ENCODE measurements at regions not wholly inside any gene's neighbourhood (a gene's known extent, or its start where the extent isn't known, plus 50 kb on each side); places are given as distances from the start of the nearest gene placed in this dataset.

GRCh38 chr13:65882810-65883209 lies 1347.3 kb downstream of the PCDH9 start:
- no peak for DNase-seq

GRCh38 chr13:65881561-65882155 lies 1348.5 kb downstream of the PCDH9 start:
- DNase-seq: no peak

- DNase-seq: no peak
Measured at GRCh38 chr13:65875031-65875430, 1355.1 kb downstream of the PCDH9 start.

- no peak for DNase-seq
Measured at GRCh38 chr13:65872448-65872847, 1357.7 kb downstream of the PCDH9 start.

GRCh38 chr13:65868884-65869283 lies 1361.3 kb downstream of the PCDH9 start:
- no peak for DNase-seq

- DNase-seq: peak in 1 of 2 donors; percentile 59
Measured at GRCh38 chr13:65868099-65868498, 1362.0 kb downstream of the PCDH9 start.

- no peak for DNase-seq
Measured at GRCh38 chr13:65866138-65866537, 1364.0 kb downstream of the PCDH9 start.

- no peak for DNase-seq
Measured at GRCh38 chr13:65865206-65865605, 1364.9 kb downstream of the PCDH9 start.

GRCh38 chr13:65864039-65864438 lies 1366.1 kb downstream of the PCDH9 start:
- DNase-seq: no peak

- DNase-seq: no peak
Measured at GRCh38 chr13:65860306-65860705, 1369.8 kb downstream of the PCDH9 start.

- DNase-seq: no peak
Measured at GRCh38 chr13:65857942-65858565, 1372.1 kb downstream of the PCDH9 start.

GRCh38 chr13:65856431-65856830 lies 1373.7 kb downstream of the PCDH9 start:
- no peak for DNase-seq

- DNase-seq: peak; percentile 60 to 76
Measured at GRCh38 chr13:65855242-65855805, 1374.8 kb downstream of the PCDH9 start.

GRCh38 chr13:65854431-65854830 lies 1375.7 kb downstream of the PCDH9 start:
- DNase-seq: no peak

GRCh38 chr13:65844266-65844841 lies 1385.8 kb downstream of the PCDH9 start:
- DNase-seq: no peak

- DNase-seq: no peak
Measured at GRCh38 chr13:65843314-65843731, 1386.8 kb downstream of the PCDH9 start.

- DNase-seq: no peak
Measured at GRCh38 chr13:65841156-65841555, 1389.0 kb downstream of the PCDH9 start.

GRCh38 chr13:65836066-65836465 lies 1394.1 kb downstream of the PCDH9 start:
- DNase-seq: no peak

GRCh38 chr13:65834897-65835296 lies 1395.2 kb downstream of the PCDH9 start:
- no peak for DNase-seq

- no peak for DNase-seq
Measured at GRCh38 chr13:65830411-65831205, 1399.5 kb downstream of the PCDH9 start.

- DNase-seq: no peak
Measured at GRCh38 chr13:65829241-65830008, 1400.7 kb downstream of the PCDH9 start.

- DNase-seq: no peak
Measured at GRCh38 chr13:65826657-65827056, 1403.5 kb downstream of the PCDH9 start.
